ENCODE measurements at regions not wholly inside any gene's neighbourhood (a gene's known extent, or its start where the extent isn't known, plus 50 kb on each side); places are given as distances from the start of the nearest gene placed in this dataset.
"Not testable (repeated sequence)": the region's sequence is repeated elsewhere in the genome, so short reads cannot be mapped to it uniquely, and the experiment has no call there.

- no peak overlapping the region for H3K27ac ChIP-seq
- no peak for TF ChIP-seq ZFX (IDR thresholded peaks at IDR 0.05)
- TF ChIP-seq CTCF (conservative IDR thresholded peaks at IDR 0.05), result no peak
These were observed 138.9 kb downstream of the ZIC4 start for GRCh38 chr3:147267434-147267833.

DNA sequence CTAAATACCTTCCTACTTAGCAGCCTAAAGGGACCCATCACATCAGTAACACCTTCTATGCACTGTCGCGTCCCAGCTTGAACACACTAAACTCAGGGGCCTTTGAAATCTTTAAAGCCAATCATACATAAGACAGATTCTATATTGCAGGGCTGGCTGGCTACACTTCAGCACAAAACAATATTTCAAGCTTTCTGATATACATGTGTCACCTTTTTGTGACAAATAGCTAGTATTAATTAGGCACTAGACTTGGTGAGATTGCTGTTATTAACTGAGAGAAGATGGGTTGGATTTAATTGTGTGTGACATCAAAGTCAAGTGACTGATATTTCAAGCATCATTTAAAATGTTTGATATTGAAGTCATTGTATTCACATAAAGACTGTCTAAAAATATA, 148.4 kb downstream of the ZIC4 start:
- TF ChIP-seq ZFX (IDR thresholded peaks at IDR 0.05), result no peak
- H3K27ac ChIP-seq, result no peak overlapping the region

DNA sequence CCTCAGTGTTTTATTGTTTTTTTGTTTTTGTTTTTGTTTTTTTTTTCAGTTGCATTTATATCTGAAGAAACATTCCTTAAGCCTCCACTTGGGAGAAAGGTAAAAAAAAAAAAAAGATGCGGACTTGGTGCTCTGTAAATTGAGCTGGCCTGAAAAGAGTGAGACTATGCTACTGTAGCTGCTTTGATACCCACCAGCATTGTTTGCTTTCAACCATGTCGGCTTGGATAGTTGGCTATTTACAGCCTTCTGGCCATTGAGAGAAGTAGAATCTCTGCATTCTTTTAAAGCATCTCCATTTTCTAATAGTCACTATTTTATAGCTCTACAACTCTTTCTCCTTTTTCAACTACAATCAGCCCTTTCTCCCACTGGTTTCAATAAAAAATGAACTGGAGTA, 149.6 kb downstream of the ZIC4 start:
- TF ChIP-seq ZFX (IDR thresholded peaks at IDR 0.05), result no peak
- TF ChIP-seq CTCF (conservative IDR thresholded peaks at IDR 0.05), result no peak
- H3K27ac ChIP-seq, result no peak overlapping the region

DNA sequence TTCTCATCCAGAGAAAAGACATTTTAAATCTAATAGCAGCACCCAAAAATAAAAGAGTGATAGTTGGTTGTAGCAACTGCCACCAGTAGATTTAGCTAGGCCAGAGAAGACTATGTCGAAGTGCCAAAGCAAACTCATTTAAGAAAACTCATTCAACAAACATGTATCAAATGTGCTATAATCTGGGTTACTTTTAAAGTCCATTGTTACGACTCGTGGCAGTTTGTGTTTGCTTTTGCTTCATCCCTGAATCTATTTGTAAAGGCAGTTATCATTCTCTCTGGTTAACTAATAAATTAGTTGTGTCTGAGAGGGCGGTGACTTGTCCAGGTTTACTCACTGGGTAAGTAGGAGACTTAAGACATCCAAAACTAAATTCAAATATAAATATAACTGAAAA, 159.4 kb downstream of the ZIC4 start:
- TF ChIP-seq ZFX (IDR thresholded peaks at IDR 0.05) (no peak), CTCF (conservative IDR thresholded peaks at IDR 0.05) (no peak)

GRCh38 chr3:147245638-147246037, 160.7 kb downstream of the ZIC4 start:
- H3K27ac ChIP-seq, result not testable (repeated sequence)

More for the DNA sequence above, 159.4 kb downstream of the ZIC4 start:
- H3K27ac ChIP-seq, result no peak overlapping the region

GRCh38 chr3:147245022-147245421, 161.3 kb downstream of the ZIC4 start:
- H3K27ac ChIP-seq, result not testable (repeated sequence)

DNA sequence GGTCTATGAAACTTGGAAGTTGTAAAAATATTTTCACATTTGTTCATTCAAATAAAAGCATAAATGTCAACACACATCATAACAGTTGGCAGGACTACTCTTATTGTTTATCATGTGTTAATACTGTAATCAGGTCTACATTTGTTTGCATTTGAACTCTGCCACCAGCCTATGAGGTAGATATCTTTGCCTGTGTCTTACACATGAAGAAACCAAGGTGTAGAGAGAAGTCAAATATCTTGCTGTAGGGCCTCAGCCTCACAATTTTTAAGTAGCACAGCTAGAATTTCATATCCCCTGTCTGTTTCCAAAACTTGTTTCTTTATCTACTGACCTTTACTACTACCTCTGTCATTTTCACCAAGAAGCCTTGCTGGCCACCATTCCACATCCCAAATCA, 161.9 kb downstream of the ZIC4 start:
- no peak for TF ChIP-seq ZFX (IDR thresholded peaks at IDR 0.05)
- TF ChIP-seq CTCF (conservative IDR thresholded peaks at IDR 0.05), result no peak

GRCh38 chr3:147240581-147240980, 165.8 kb downstream of the ZIC4 start:
- H3K27ac ChIP-seq, result no peak overlapping the region
- TF ChIP-seq CTCF (conservative IDR thresholded peaks at IDR 0.05) (no peak), ZFX (IDR thresholded peaks at IDR 0.05) (no peak)

More for the DNA sequence above, 161.9 kb downstream of the ZIC4 start:
- H3K27ac ChIP-seq, result no peak overlapping the region

DNA sequence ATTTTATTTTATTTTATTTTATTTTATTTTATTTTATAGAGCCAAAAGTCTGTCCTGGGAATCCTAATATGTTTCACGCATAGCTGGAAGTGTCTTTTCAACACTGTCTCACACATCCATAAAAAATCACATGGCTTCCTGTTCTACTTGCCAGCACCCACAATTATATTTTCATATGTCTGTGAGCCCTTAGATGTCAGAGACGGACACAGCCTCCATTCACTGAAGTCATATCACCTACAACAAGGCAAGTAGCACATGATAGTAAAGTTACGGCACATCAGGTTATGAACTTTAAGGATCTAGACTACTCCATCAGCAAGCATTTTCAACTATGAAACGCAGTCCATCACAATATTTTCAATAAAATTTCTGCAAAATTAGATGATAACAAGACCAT, 168.4 kb downstream of the ZIC4 start:
- no peak for TF ChIP-seq ZFX (IDR thresholded peaks at IDR 0.05)
- TF ChIP-seq CTCF (conservative IDR thresholded peaks at IDR 0.05), result no peak
- no peak overlapping the region for H3K27ac ChIP-seq

GRCh38 chr3:147231980-147232379, 174.4 kb downstream of the ZIC4 start:
- H3K27ac ChIP-seq, result not testable (repeated sequence)
